ENCODE measurements at regions not wholly inside any gene's neighbourhood (a gene's known extent, or its start where the extent isn't known, plus 50 kb on each side); places are given as distances from the start of the nearest gene placed in this dataset.

GRCh38 chr13:65697843-65698242, 1532.3 kb downstream of the PCDH9 start:
- TF ChIP-seq CTCF (IDR thresholded peaks at IDR 0.05; ENCODE audit: low read depth, low read length): no peak
- TF ChIP-seq EZH2phosphoT487 (IDR thresholded peaks at IDR 0.05; ENCODE audit: low read depth): no peak
